ENCODE measurements at regions not wholly inside any gene's neighbourhood (a gene's known extent, or its start where the extent isn't known, plus 50 kb on each side); places are given as distances from the start of the nearest gene placed in this dataset.

DNA sequence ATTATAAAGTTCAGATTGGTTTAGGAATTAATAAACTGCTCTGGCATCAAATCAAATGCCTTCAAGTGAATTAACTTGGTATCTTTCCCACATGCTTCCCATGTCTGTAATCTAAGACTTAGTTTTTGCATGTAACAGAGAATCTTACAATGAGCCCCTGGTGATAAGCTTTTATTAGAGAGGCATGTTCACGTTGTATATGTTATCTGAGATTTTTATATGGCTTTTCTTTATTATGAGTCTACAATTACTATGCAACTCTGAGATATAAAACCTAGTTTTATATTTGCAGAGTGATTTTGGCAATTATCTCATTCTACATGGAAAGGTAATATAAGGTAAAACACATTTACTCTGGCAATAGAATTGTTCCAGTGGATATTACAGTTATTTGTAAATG is 1578.4 kb upstream of the IGFBP7 start:
- no peak for DNase-seq (ENCODE audit: low read depth)

DNA sequence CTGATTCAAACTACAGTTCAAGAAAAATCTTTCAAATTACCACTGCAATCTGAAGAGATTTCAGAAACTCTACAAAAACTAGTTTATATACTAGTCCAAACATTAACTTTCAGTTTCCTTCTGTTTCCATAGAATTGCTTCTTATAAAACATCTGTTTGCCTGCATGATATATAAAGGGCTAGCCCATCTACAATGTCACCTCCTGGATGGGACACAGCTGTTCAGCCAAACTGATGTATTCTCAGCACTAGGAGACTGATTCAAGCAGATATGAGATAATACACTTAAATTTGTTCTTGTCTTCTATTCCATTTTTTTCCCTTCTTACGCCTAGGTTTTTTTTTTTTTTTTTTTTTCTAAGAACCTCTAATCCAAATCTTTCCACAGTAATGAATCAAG is 1569.7 kb upstream of the IGFBP7 start:
- no peak for DNase-seq (ENCODE audit: low read depth)

DNA sequence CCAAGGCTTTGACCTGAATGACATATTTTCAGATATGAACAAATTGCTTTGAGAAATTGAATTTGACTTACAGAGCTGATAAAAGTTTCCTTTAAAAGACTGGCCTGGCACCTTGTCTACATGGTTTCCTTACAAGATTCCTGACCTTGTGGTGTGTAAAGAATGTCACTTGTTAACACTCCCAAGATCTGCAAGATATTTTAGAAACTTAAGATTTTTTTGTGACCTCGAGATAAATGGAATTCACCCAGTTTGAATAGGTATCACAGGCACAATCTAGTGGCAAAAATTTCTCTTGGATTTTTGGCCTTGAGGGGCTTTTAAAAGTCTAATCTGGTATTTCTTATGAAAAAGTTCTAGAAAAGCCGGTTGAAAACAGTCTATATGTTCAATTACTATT is 1568.9 kb upstream of the IGFBP7 start:
- no peak for DNase-seq (ENCODE audit: low read depth)

DNA sequence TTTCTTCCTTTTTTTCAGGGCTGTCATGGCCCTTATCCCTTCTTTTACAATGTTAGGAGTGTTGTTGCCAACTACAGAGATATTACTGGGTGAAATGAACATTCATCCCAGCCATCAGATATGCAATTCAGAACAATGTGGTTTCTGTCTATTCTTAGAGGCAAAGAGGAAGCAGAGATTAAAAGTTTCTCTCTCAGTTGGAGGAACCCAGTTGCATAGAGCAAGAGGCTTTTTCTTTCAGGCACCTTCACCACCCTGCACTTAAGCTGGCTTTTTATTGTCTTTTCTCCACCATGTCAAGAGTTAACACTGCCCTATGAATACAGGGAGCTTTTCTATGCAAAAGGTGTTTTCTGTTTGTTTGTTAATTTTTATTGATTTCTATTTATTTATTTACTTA is 1559.6 kb upstream of the IGFBP7 start:
- no peak for DNase-seq (ENCODE audit: low read depth)

DNA sequence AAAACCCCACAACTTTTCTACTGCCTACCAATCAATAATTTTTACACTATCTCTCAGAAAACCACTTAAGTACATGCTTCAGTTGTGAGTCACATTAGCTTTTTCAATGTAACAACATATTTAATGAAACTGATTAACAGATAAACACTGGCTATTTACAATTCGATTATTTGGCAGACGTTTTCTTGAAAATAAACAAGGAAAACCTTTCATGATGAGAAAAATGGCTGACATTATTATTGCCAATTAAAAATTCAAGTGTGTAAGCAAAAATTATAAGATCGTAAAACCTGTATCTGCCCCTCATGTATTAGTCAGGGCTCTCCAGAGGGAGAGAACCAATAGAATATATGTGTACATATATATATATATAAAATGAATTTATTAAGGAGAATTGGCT is 1555.5 kb upstream of the IGFBP7 start:
- DNase-seq (ENCODE audit: low read depth), result no peak

DNA sequence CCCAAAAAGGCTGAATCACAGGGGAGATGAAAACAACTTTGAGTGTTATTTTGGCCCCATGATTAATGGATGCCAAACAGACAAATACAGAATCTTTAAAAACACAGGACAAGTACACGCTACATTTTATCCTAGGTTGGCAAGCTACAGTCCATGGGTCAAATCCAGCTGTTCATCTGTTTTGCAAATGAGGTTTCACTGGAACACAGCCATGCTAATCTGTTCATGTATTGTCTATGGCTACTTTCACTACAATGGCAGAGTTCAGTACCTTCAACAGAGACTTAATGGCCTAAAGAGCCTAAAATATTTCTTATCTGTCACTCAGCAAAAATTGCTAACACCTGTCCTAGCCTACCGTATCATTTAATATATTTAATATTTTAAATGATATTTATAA is 1548.5 kb upstream of the IGFBP7 start:
- no peak for DNase-seq (ENCODE audit: low read depth)

DNA sequence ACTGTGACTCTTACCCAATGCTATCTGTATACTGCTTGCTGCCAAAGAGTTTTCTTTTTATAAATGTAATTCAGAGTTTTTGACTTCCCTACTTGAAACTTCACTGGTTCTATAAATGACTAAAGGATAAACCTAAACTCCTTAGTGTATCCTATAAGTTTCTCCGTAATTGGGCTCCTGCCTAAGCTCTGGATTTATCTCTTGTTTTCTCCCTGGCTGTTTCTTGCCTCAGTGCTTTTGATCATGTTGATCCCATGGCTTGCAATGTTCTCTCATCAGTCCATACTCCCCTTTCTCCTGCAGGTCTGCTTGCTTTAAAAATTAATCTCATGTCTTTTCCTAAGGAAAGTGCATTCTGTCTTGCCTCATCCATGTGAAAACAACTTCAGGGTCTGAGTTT is 1543.1 kb upstream of the IGFBP7 start:
- DNase-seq (ENCODE audit: low read depth), result no peak

DNA sequence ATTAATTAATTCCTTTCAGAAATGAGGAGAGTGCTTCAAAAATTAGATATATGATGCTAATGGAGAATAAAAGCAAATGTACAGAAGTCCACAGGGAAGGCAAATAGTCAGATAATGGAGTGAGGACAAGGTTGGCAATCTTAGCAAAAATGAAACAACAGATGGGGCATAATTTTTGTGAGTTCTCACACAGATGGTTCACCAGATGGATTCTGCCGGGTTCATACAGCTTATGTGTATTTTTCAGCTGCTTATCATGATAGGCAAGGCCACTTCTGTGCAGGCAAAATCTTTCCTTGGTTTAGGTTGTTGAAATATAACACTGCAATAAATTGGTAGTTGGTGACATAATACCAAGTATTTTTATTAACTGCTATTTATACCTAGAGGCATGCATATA is 1539.0 kb upstream of the IGFBP7 start:
- no peak for DNase-seq (ENCODE audit: low read depth)

DNA sequence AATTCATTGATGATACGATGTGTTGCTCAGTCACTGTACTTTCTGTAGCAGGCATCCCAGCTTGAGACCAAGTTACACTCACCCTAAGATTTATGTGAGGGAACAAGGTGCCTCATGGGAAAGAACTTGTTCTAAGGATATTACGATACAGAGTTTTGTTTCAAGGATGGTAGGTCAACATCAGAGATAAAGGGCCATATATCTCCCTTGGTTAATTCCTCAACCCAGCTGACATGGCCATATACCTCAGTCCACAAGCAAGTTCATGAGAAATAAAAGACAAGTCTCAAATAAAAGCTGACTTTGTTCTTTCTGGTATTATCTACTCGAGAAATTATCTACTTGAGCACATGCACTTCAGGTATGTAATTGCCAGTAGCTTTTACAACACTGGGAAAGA is 1535.9 kb upstream of the IGFBP7 start:
- no peak for DNase-seq (ENCODE audit: low read depth)

DNA sequence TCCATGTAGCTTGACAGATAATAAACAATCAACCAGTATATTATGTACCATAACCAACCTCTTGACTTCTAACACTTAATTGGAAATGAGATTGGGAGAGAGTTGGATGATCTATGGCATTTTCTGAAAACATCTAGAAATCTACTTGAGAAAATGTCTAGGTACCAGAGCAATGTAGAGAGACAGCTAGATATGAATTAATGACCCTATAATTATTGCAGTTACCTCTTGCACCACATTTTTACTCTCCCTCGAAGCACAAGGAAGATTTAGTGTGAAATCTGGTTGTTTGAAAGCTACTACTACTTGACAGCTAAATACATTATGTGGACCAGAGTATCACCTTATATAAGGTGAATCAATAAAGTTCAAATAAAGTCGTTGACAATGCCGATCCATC is 1534.4 kb upstream of the IGFBP7 start:
- DNase-seq (ENCODE audit: low read depth), result no peak

DNA sequence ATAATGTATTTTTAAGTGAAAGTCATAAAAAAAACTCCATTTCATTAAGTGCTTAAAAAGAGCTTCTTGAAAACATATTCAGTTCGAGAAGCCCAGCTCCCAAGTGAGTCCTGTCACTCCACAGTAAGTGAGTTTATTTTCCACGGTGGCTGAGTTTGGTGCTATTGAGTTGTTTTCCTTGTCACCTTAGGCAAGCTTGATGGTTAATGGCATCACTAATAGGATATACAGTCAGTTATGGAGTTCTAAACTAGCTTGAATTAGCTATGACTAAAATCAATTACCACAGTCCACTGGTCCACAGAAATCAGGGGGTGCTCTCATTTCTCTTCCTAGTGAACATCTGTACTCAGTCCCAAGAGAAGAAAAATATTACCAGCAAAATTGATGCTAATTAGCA is 1526.2 kb upstream of the IGFBP7 start:
- no peak for DNase-seq (ENCODE audit: low read depth)

DNA sequence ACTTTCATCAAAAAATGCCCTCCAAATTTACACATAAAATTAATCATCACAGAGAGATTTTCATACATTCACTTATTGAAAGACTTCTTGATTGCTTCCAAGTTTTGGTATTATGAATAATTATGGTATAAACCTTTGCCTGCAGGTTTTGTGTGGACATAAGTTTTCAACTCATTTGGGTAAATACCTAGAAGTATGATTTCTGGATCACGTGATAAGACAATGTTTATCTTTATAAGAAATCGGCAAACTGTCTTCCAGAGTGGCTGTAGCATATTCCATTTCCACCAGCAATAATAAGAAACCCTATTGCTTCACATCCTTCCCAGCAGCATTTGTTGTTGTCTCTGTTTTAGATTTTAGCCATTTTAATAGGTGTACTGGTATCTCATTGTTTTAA is 1507.0 kb upstream of the IGFBP7 start:
- no peak for DNase-seq (ENCODE audit: low read depth)

DNA sequence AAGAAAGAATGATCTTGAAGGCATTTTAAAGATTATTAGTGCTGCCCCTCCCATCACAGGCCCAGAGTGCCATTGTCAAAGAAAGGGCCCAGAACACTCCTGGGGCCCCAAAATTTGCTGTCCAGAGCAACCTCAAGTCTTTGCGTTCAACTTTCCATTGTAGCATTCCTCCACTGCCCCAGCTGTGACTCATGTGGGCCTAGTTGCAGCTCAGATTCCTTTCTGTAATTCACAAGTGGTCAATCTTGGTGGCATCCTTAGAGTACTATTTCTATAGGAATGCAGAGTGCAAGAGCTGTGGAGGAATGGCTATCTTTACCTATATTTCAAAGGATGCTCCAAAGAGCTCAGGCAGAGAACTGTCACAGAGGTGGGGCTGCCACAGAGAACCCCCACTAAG is 1500.8 kb upstream of the IGFBP7 start:
- DNase-seq (ENCODE audit: low read depth), result no peak

DNA sequence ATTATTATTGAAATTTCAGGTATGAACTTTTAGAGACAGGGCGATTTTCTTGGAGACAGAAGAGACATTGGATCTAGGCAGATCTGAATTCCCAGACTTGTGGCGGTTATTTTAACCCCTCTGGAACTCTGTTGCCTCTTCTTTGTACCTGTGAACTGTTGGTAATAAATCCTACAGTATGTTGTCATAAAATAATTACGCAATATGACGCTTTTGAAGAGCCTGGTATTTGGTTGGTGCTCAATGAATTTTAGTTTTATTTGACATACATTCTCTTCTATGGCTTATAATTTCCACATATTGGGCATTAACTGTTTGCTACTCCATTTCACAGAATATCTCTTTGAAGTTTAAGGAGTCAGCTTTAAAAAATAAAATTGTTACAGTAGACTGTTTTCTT is 1496.1 kb upstream of the IGFBP7 start:
- DNase-seq (ENCODE audit: low read depth), result no peak

DNA sequence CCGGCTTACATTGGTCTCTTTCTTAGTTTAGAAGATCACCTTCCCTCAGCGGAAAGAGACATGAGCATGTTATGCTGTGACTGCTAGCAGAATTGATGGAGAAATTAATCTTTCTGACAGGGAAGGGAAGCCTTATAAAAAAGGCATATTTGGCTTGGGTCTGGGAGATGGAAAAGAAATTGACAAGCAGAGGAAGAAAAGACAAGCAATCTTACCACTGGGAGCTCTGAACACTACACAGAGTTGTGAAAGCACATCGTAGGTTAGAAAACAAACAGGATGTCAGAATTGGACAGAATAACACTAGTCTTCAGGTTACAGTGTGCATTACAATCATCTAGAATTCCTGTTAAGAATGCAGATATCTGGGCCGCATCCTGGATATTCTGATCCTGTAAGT is 1493.8 kb upstream of the IGFBP7 start:
- no peak for DNase-seq (ENCODE audit: low read depth)

DNA sequence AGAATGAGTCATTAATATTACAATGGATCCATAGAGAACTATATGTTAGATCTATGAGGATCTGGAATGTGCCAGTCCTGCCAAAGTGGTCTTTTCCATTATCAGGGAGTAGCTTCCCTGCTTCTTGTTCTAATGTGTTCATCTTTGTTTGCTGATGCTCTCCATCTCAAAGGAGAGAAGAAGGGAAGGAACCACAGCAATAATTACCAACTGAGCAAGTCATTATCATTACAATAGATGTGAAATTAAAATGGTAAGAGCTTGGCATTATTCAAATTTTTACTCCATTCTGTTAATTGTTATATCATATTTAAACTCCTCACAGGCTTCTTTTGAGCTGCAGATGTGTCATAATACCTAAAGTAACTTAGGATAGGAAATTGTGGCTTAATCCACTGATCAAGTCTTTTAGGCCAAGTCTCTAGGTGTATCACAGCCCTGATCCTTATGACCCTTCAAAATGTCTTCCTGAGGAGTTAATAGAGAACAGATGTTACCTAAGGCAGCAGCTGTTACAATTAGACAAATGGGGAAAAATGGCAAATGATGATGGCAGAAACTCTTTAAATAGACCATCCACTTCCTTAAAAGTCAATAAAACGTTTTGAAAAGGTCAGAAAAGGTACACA is 1492.7 kb upstream of the IGFBP7 start:
- DNase-seq (ENCODE audit: low read depth), result no peak

DNA sequence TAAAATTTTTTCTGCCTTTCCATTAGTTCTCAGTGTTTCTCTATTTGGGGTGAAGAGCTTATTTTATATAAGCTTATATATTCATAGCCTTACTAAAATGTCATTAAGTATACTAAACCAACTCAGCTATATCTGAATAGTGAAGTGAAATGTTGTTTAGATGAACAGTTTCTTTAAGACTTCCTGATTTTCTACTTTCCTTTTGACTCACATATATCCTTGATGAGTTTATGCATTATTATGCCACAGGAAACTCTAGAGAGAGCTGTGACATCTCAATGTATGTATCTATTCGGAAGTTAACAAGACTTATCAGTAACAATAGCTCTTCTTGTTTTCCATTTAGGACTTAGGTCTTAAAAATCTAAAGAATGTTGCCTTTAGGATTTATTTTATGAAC is 1491.8 kb upstream of the IGFBP7 start:
- no peak for DNase-seq (ENCODE audit: low read depth)

DNA sequence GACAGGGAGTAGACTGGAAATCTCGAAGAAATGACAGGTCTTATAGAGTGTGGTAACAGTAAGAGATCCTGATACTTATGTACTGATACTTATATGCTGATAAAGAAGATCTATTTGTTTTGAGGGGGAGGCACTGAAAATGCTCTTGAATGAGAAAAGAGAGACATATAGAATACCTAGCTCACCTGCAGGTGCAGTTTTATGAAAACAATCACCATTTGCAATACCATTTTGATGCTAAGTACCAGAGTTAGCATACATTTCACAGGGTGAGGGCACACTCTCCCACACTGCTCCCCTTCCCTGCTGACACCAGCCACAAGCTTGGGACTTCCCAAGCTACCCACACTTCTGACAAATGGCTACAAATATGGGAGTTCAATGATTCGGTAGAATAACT is 1490.1 kb upstream of the IGFBP7 start:
- no peak for DNase-seq (ENCODE audit: low read depth)

DNA sequence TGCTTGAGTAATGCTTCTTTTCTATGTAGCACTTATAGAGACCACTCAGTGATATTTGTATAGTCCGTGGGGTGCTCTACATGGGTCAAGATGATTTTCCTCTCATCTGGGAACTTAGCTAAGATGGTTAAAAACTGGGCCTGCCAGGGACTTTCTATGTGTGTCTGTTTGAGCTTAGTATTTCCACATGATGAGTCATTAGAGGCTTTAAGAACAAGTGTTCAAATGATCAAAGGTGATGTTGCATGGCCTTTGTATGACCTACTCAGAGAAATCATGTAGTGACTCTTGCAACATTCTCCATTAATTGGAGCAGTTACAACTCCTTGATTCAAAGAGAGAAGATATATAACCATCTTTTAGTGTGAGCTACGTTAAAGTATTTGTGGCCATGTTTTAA is 1480.5 kb upstream of the IGFBP7 start:
- no peak for DNase-seq (ENCODE audit: low read depth)

DNA sequence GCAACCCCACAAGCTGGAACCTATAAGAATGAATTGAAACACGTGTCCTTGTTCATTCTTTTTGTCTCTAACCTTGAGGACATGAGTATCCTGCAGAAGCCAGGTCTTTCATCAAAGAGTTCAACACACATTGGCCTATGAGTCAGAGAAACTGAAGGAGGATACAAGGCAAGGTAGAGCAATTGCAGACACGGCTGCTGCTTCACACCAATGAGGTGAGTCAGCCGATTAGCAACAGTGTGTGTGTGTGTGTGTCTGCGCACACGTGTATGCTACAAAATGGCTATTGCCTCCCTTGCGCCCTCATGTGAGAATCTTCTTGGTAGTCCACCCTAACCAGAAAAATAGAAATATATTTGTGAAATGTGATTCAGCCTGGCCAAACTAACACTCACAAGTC is 1477.7 kb upstream of the IGFBP7 start:
- no peak for DNase-seq (ENCODE audit: low read depth)

DNA sequence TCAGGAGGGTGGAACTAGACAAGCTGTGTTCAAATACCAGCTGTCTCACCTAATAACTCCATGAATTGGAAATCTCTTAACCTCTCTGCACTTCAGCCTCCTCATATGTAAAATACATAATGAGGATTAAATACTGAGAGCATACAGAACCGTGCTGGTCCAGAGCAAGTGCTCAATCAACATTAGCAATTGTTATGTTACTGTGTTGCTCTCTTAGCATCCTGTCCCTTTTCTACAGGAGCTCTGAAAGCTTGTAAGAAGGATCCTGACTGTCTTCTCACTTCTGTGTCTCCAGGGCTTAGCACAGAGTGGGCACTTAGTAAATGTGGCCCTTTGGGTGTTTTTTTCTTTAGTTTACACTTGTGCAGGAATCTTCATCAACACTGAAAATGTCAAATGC is 1456.1 kb upstream of the IGFBP7 start:
- DNase-seq (ENCODE audit: low read depth), result no peak

DNA sequence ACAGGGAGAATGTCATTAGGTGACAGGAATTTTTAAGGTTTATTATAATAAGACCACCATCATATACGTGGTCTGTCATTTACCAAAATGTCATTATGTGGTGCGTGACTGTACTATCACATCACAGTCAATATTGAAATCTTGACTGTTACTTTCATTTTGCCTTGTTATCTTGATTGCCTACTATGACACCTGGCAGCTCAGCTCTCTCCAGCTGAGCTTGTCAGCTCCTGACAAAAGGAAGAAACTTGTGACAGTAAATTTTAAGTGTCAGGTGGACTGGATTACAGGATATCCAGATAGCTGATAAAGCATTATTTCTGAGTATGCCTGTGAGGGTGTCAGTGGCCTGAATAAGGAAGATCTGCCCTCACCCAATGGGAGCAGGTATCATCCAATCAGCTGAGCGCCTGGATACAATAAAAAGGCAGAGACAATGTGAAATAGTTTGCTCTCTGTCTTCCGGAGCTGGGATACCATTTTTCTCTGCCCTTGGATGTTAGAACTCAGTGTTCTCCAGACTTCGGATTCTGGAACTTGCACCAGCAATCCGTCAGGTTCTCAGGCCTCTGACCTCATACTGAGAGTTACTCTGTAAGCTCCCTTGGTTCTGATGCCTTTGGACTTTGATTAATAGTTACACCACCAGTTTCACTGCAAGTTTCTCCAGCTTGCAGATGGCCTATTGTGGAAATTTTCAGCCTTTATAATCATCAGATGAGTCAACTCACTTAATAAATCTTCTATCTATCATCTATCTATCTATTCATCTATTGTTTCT is 1454.7 kb upstream of the IGFBP7 start:
- no peak for DNase-seq (ENCODE audit: low read depth)

DNA sequence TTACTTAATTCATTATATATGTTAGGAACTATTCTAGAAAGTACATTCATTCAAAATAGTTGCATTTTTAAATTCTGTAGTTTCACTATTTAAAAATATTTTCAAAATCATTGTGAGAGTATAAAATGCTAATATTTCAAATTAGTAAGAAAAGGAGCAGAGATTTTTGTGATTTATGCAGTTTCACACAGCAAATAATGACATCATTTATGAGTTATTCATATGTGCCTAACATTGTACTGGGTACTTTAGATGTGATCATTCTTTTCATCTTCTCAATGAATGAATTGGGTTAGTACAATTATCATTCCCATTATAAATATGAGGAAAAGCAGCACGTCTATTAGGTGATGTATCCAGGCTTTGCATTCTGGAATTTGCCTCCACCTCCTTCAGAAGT is 1451.0 kb upstream of the IGFBP7 start:
- DNase-seq (ENCODE audit: low read depth), result no peak

DNA sequence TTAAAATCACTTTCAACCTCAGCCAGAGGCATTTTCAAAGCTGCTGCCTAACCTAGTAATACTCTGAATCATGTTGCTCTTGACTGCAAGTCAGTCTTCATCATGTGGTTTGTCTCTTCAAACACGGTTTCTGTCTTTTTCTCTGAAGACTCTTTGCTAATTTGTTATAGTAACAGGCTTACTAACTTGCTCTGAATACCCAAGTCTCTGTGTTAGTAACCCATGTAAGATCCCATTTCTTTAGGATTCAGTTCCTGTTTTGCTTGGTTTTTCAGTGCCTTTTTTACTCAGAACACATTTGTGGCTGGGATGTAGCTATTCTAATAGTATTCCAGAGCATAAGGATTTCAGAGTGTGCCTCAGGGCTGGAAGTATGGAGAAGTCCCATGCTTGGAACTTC is 1450.6 kb upstream of the IGFBP7 start:
- DNase-seq (ENCODE audit: low read depth), result no peak

Data from LHCN-M2 (cell line).